Upper lobe of right lung (tissue), 1 donor: ENCODE measurements at regions not wholly inside any gene's neighbourhood (a gene's known extent, or its start where the extent isn't known, plus 50 kb on each side); places are given as distances from the start of the nearest gene placed in this dataset.

Experiments used
- ATAC-seq: fragments of 200-7000 bp; cut with Tn5 transposase; one replicate; pipeline ENCODE4 v1.9.1; 2020; ENCODE audit warnings: mild to moderate bottlenecking, moderate library complexity
- DNase-seq: peaks from one replicate; pipeline ENCODE4 v3.0.0-alpha.2; 2020
- H3K27ac ChIP-seq: fragments of 200-600 bp; one replicate; pipeline ENCODE4 v1.8.0; 2022
- H3K27me3 ChIP-seq: fragments of 200-600 bp; one replicate; pipeline ENCODE4 v1.8.0; 2022; ENCODE audit warnings: mild to moderate bottlenecking
- H3K36me3 ChIP-seq: fragments of 200-600 bp; one replicate; pipeline ENCODE4 v1.8.0; 2022
- H3K4me1 ChIP-seq: fragments of 200-600 bp; one replicate; pipeline ENCODE4 v1.8.0; 2022
- H3K4me3 ChIP-seq: fragments of 200-600 bp; one replicate; pipeline ENCODE4 v1.8.0; 2022; ENCODE audit warnings: mild to moderate bottlenecking
- H3K9me3 ChIP-seq: fragments of 200-600 bp; one replicate; pipeline ENCODE4 v1.8.0; 2022
- CTCF ChIP-seq: fragments of 200-600 bp; IDR thresholded peaks from one replicate; pipeline ENCODE4 v1.8.0; 2022; ENCODE audit warnings: antibody characterized with exemption
- intact Hi-C: fragments of 100-400 bp; cut with DNase I; formaldehyde crosslinking; loops from one replicate; pipeline ENCODE4 v1.11.0; 2022
- donor health status: DM: no; HTN: yes; CAD: no; lungs with severe emphysema.

DNA sequence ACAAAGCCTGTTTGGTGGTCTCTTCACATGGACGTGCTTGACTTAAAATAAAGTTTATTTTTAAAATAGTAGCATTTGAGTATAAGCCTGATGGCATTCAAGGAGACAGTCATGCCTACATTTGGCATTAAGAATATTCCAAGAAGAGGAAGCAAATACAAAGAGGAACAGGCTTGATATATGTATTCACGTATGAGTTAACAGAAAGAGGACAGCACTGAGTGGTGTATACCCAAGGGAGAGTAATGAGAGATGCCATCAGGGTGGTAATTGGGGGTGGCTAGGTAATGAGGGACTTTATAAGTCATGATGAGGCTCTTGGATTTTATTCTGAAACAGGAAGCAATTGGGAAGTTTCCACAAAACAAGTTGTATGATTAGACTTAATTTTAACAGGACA is 363.3 kb downstream of the SEMA3D start:
- no peak for DNase-seq
- no peak overlapping the region for H3K27ac ChIP-seq
- ATAC-seq, result no peak
- intact Hi-C loops, result no loop called here
- H3K36me3 ChIP-seq, result no peaks in the 10 kb centered on the region
- H3K4me1 ChIP-seq, result no peaks in the 10 kb centered on the region
- H3K4me3 ChIP-seq, result no peak overlapping the region
- H3K9me3 ChIP-seq, result no peaks in the 10 kb centered on the region
- no peaks in the 10 kb centered on the region for H3K27me3 ChIP-seq
- no peak for TF ChIP-seq CTCF

DNA sequence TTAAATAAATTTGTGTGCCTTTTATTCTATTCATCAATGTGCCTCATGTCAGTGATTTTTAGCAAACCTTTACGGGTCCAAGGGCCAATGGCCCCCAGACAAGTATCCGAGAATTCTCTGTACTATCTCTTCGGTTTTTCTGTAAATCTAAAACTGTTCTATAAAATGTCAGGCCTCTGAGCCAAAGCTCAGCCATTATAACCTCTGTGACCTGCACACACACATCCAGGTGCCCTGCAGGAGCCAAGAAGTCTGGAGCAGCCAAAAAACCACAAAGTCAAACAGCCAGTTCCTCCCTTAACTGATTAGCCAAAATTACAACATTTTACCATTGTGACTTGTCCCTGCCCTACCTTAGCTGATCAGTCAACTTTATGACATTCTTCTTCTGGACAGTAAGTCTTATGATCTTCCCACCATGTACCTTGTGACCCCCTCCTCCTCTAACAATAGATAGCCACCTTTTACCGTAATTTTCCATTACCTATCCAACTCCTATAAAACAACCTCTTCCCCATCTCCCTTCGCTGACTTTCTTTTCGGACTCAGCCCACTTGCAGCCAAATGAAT is 363.8 kb downstream of the SEMA3D start:
- intact Hi-C loops, result no loop called here
- no peaks in the 10 kb centered on the region for H3K4me1 ChIP-seq
- DNase-seq (no peak), ATAC-seq (no peak)
- no peaks in the 10 kb centered on the region for H3K9me3 ChIP-seq
- TF ChIP-seq CTCF, result no peak
- H3K36me3 ChIP-seq, result no peaks in the 10 kb centered on the region
- no peak overlapping the region for H3K27ac ChIP-seq
- no peak overlapping the region for H3K4me3 ChIP-seq
- H3K27me3 ChIP-seq, result no peaks in the 10 kb centered on the region

DNA sequence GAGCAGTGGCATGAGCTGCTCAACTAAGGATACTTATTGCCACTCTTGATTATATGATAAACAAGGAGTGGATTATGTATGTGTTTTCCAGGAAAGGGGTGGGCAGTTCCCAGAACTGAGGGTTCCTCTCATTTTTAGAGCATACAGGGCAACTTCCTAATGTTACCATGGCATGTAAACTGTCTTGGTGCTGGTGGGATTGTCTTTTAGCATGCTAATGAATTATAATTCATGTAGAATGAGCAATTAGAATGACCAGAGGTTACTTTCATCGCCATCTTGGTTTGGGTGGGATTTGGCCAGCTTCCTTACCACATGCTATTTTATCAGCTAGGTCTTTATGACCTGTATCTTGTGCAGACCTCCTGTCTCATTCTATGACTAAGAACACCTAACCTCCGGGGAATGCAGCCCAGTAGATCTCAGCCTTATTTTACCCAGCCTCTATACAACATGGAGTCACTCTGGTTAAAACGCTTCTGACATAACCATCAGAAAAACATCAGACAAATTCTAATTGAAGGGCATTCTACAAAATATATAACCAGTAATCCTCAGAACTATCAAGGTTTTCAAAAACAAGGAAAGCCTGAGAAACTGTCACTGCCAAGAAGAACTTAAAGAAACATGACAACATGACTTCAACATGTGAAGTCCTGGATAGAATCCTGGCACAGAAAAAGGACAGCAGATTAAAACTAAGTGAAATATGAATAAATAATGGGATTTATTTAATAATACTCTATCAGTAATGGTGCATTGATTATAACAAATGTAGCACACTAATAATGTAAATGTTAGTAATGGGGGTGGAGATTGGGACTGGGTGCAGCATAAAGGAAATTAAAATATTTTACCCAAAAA is 365.0 kb downstream of the SEMA3D start:
- no peaks in the 10 kb centered on the region for H3K4me1 ChIP-seq
- intact Hi-C loops, result no loop called here
- no peak for TF ChIP-seq CTCF
- ATAC-seq (no peak), DNase-seq (no peak)
- no peaks in the 10 kb centered on the region for H3K36me3 ChIP-seq
- no peak overlapping the region for H3K4me3 ChIP-seq
- H3K27ac ChIP-seq, result no peak overlapping the region
- H3K27me3 ChIP-seq, result no peaks in the 10 kb centered on the region
- H3K9me3 ChIP-seq, result no peaks in the 10 kb centered on the region

DNA sequence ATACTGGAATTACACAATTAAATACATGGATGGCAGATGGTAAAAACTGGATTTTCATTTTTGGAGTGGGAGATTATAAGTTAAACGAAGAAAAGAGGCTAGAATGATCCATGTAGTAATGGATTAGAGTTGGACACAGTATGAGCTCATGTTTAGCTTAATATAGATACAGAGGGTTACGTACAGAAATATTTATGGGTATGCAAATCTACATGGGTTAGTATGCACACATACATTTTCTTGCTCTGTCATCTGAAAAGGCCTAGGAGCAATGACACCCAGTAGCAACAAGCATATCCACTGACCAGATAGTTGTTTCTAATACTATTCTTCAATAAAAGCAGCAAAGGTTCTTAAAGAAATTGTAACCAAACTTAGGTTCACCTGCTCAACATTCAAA is 366.4 kb downstream of the SEMA3D start:
- H3K4me1 ChIP-seq, result no peaks in the 10 kb centered on the region
- DNase-seq (no peak), ATAC-seq (no peak)
- H3K36me3 ChIP-seq, result no peaks in the 10 kb centered on the region
- TF ChIP-seq CTCF, result no peak
- intact Hi-C loops, result no loop called here
- H3K4me3 ChIP-seq, result no peak overlapping the region
- no peaks in the 10 kb centered on the region for H3K27me3 ChIP-seq
- H3K9me3 ChIP-seq, result no peaks in the 10 kb centered on the region
- no peak overlapping the region for H3K27ac ChIP-seq

DNA sequence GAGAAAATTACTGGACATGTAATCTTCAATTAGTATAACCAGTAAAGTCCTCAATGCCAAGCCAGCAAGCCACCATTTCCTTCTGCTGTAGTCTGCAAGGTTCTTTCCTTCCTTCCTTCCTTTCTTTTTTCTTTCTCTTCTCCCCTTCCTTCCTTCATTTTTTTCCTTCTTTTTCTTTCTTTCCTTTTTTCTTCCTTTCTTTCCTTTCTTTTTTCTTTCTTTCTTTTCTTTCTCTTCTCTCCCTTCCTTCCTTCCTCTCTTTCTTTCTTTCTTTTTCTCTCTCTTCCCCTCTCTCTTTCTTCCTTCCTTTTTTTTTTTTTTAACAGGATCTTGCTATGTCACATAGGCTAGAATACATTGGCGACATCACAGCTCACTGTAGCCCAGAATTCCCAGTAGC is 369.8 kb downstream of the SEMA3D start:
- Histone ChIP-seq H3K9me3 (no peaks in the 10 kb centered on the region), H3K27me3 (no peaks in the 10 kb centered on the region), H3K4me1 (no peaks in the 10 kb centered on the region), H3K36me3 (no peaks in the 10 kb centered on the region), H3K4me3 (no peak overlapping the region), H3K27ac (no peak overlapping the region)
- TF ChIP-seq CTCF, result no peak
- ATAC-seq (no peak), DNase-seq (no peak)
- intact Hi-C loops, result no loop called here
